ENCODE measurements at regions not wholly inside any gene's neighbourhood (a gene's known extent, or its start where the extent isn't known, plus 50 kb on each side); places are given as distances from the start of the nearest gene placed in this dataset.

GRCh38 chr11:98068251-98068650 is 952.5 kb upstream of the CNTN5 start:
- no peak for TF ChIP-seq CTCF (IDR thresholded peaks at IDR 0.05; ENCODE audit: insufficient read depth, low read length, poor library complexity, severe bottlenecking)
- TF ChIP-seq EZH2phosphoT487 (conservative IDR thresholded peaks at IDR 0.05; ENCODE audit: low read length) = no peak
